ENCODE measurements at regions not wholly inside any gene's neighbourhood (a gene's known extent, or its start where the extent isn't known, plus 50 kb on each side); places are given as distances from the start of the nearest gene placed in this dataset.

DNA sequence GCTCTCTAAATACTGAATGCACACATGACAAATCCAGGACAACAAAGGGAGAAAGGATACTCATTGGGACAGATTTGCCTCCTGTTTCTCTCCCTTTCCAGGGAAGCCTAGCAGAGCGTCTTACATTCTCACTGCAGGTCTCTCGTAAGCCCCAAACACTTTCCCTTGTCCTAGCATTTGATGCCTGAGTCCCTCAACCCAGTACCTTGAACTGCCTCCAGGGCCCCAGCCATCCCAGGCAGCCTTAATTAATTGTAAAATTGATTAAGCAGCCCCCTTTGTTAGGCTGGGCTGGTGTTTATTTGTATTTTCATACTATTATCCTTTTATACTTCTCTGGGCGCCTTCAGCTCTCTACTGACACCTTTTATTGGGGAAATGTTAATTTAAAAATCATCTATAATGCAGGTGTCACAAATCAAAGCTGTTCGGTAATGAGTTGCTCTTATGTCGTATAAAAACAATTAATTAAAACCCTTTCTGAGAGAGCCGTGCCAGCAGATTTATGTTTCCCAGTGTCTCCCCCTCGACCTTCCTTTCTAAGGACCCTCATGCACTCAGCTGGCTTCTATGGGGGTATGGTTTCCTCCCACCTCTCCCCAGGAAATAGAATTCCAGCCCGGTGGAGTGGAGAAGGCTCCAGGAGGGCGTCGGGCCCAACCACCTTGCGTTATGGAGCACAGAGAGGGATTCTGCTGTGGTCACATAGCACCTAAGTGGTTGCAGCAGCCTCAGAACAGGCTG, 243.8 kb downstream of the RPS24 start:
- DNase-seq = no peak

DNA sequence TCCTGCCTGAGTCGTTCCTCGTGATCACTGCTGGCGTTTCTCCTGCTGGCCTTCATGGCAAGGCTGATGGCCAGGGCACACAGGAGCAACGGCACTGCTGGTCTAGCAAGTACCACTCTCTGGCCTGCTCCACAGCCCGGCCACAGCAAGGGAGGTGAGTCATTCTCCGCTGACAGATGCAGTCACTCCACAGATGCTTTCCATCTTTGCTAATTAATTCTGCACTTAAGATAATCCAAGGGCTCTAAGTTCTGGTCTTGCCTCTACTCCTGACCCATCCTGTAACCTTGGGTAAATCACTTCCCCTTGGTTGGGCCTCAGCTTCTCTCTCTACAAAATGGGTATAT, 244.4 kb downstream of the RPS24 start:
- no peak for DNase-seq

DNA sequence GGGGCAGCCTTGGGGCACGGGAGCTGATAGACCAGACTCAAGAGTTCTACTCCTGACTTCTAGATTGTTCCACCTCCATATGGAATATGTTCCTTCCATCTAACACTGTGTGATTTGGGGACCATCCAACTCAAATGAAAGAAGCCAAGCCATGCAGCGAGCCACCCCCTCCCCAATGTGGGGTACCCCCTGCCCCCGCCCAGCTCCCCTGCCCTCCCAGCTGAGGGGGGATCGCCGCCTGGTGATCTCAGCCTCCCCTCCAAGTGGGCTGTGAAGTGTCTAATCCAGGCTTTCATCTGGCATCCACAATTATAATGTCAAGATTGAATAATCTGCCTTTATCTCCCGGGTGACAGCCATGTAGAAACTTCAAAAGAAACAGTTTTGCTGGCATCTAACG, 246.1 kb downstream of the RPS24 start:
- DNase-seq = no peak

DNA sequence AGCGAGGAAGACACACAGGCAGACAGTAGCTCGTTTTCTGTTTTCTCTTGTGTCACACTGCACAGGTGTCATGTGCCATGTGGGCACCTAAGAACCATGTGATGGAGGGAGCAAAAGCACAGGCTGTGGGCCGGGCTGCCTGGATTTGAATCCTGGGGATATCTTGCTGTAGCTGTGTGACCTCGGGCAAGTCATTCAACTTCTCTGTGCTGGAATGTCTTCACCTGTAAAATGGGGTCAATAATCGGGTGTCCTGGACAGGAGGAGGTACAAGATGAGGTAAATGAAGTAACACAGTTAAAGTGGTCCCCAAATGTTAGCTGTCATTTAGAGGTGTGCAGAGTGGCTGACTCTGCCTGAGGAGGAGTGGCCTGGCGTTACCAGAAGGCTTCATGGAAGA, 246.9 kb downstream of the RPS24 start:
- DNase-seq = no peak

DNA sequence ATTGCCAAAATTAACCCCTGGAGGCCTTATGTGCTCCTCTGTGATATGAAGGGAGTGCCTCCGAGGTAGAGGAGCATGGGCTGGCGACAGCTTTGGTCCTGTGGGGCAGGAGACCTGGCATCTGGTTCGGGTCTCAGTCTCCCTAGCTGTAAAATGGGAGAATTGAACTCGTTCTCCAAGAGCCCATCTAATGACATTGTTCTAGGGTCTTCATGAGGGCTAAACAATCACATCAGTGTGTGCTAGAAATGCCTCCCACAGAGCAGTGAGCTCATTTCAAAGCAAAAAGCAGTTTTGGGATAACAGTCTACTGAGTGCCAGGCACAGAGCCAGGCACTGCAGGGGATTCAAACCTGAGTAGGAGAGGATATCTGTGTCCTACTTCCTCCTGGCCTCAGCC, 248.0 kb downstream of the RPS24 start:
- DNase-seq = no peak

DNA sequence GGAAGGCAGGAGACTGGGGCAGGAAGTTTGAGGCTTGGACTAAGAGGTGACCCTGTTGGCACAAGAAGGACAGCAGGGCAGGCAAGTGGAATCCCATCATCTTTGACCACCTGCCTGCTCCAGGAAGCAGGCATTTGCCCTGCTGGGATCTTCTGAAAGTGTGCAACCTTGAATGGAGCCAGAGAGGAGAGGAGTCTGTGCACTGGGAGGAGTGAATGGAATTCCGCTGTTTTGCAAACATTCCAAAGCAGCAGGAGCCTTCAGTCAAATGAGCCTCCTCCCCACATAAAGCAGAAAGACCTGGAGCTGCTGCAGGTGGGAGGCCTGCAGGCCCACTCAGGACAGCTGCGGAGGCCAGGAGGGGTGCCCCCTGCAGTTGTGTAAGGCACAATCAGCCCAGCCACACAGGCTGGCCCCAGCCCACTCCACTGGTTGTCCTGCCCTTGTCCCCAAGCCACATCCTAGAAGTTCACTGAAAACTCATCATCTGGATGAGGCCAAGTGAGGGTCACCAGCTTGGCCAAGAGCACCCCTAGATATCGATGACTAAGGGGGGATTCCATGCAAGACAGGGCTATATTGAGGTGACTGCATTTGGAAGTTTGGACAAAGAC, 249.5 kb downstream of the RPS24 start:
- DNase-seq = no peak

DNA sequence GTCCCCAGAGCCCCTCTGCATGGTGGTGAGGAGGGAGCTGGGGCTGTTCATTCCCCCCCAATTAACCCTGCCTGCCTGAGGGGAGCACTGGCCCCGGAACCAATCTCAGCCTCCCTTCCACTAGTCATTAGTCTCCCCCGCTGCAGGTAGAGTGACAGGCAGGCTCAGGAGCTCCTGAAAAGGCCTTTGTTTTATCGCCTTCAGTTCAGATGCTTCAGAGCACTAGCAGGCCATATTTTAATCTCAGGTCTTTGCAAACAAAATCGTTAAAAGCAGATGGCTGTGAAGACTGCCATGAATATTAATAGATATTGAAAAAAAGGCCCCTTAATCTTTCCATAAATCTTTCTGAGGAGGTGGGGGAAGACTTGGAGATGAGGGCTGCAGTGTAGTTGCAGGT, 250.7 kb downstream of the RPS24 start:
- no peak for DNase-seq

DNA sequence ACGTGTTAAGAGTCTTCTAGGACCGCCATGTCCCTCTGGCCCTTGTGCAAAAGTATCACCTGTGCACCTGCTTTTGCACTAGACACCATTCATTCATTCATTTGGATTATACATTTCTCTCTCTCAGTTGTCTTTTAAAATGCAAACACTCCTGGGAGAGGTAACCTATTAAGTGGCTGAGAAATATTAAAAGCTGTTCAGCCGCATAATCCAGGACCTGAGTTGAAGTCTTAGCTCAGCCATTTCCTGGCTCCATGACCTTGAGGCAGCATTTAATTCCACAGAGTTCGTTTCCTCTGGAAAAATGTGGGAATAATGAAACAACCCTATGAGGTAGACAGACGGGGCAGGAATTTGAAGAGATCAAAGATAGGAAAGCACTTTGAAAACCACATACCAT, 251.6 kb downstream of the RPS24 start:
- DNase-seq = no peak

DNA sequence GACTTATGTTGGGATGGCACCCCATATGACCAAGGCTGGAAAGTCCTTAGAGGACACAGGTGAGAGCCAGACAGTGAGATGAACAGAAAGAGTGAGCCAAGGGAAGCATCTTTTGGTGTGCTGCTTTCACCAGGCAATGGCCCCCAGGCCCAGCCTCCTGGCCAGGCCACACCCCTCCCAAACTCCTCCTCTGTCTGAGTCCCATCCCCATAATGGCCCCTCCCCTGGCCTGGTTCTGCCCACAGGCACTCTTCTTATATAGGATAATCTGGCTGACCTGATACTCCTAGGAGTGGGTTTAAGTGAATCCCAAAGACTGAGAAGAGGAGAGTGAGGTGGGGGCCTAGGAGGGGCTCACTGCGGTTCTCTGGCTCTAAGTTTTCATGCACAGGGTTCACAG, 252.5 kb downstream of the RPS24 start:
- no peak for DNase-seq

DNA sequence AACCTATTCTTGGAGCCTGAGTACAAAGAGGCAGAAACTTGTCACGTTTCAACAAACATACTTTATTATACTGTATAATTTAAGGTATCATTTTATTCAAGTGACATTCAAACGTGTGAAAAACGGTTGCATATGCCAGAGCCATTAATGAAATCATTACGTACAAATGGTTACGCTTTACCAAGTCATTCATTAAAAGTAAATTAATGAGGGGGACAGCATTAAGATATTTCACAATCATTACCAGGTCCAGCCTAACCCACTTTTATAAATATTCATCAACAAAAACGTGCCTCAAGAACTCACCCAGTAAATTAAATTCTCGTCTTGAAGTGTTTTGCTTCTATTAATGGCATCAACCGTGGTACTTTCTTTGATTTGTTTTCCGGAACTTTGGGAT, 253.0 kb downstream of the RPS24 start:
- DNase-seq = no peak

DNA sequence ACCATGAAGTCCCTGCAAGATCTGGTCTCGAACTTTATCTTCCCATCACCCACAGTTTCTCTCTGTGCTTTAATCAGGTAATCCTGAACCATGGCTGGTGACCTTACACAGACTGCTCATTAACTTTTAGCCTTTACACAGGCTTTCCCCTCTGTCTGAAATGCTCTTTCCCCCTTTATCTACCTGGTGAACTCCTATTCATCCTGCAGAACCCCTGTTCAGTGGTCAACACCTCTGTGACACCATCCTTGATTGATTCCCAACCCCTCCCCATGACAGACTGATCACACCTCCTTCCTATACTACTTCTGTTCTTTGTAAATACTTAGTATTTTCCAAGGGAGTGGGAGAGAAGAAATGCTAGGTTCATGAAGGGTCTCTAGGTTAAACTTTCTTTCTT, 254.0 kb downstream of the RPS24 start:
- DNase-seq = no peak

DNA sequence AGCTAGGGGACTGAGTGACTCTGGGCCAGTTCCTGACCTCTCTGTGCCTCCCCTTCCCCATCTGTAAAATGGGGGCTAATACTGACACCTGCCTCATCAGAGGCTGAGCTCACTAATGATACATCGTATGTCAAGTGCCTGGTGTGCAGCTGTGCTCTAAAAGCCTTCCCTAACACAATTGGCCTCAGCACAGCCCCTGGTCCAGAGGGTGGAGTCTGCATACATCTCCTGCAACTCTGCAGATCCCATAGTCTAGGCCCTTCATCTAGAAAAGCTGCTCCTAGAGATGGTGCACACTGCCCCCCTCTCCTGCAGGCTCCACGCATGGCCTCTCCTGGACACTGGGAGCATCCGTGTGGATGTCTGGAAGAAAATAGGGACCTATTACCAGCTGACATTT, 255.0 kb downstream of the RPS24 start:
- DNase-seq = no peak

DNA sequence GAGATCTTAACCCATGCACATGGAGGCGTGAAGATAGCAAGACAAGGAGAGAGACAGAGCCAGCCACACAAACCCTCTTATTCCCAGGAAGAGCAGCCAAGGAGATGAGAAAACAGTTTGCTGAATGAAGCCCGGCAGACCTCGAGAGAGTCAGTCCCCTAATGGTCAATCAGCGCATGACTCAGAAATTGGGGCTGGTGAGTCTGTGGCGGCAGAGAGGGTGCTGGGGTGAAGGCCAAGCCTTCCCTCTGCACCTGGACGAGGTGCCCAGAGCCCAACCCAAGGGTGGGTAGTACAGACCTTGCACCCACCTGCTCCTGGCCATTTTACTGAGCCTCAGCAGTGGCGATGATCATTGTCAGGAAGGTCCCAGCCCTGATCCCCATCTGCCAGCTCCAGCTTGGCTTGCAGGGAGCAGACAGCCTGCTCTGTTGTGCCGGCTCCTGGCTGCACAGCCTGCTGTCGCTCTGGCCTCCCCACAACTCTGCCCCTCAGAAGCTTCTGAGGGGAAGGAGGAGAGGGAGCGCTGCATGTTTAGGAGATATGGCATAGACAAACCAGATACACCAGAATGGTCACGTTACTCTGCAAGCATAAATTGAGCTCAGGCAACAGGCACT, 256.6 kb downstream of the RPS24 start:
- DNase-seq = no peak

DNA sequence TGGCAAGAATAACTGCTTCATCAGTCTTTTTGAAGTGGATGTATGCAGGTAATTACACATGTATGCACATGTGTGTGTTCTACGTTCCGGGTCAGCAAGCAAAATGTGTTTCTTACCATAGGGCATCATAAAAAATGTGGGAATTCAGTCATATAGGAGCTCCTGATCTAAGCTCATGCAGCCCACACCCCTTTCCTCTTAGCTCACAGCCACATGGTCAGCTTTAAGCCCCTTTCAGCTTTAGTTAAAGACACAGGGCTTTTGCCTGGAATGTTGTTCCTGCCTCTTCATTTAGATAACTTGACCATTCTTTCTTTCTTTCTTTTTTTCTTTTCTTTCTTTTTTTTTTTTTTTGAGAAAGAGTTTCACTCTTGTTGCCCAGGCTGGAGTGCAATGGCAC, 258.1 kb downstream of the RPS24 start:
- DNase-seq = no peak

DNA sequence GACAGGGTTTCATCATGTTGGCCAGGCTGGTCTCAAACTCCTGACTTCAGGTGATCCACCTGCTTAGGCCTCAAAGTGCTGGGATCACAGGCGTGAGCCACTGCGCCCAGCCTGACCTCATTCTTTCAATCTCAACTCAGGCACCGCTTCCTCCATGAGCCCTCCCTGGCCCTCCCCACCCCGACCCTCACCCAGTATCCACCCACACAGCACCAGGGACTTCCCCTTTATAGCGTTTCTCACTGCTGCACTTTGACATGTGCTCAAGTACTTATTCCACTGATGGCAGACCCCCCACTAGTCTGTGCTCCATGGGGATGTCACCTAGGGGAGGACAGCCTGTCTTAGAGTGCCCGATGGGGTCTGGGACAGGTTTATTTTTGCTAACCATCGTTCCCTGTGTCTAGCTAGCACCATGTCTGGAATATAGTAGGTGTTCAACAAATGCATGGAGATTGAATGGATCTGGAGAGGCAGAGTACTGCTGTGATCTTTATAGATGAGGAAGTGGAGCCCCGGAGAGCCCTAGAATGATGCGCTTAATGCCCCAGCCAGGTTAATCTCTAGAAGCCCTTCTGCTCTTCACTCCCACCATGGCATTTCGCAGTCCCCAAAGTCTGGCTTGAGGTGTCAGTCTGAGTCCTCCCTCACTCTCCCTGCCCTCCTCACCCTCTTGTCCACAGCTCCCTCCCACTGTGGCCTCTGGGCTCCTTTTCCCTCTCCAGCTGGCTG, 258.8 kb downstream of the RPS24 start:
- DNase-seq = no peak

DNA sequence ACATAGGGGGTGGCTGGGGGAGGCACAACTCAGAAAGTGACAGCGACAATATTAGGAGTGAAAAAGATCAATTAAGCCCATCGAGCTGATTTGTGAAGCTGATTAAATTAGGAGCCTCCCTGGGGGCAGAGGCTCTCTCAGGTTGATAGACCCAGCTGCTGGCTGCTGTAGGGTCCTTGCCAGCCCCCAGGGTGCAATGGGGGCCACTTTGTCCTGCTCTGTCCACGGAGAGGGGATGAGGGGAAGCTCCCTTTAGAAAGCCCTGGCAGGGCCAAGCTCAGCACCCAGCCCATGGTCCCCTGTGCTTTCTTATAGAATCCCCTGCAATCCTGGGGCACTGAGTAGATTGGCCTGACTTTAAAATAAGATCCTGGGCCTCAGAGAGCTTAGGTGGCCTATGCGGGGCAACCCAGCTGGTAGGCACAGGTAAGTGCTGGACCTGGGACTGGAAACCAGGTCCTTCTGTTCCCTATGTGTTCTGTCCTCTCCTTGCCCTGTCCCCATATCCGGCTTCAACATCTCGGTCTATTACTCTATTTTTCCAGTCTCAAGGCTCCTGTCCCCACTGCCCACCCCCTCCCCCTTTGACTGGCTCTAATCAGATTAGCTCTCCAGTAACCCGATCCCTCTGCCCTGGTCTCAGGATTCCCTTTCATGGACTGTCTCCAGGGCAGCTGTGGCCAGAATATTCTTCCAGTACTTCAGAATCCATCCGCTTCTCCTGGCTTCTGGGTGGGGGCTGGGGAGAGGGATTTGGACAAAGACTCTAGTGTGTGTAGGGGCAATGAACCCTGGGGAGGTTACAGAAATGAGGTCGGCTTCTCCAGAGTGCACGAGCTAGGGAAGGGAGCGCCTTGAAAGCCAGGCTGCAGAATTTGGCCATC, 259.6 kb downstream of the RPS24 start:
- DNase-seq = no peak

DNA sequence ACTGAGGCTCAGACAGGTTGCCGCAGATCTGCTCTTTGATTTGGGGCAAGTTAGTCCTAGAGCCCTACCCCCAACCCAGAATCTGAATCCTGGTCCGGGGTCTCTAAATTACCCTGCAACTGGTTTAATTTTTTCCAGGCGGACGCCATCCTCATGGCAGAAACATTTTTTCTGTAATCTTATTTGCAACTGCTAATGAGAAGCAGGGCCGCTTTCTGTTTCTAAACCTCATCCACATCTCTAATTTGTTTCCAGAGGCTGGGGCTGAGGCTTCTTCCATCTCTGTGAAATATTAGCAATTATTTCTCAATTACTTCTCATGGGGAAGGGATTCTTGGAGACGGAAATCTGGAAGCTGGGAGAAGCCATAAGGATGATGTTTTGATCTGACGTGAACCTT, 261.6 kb downstream of the RPS24 start:
- DNase-seq = no peak

DNA sequence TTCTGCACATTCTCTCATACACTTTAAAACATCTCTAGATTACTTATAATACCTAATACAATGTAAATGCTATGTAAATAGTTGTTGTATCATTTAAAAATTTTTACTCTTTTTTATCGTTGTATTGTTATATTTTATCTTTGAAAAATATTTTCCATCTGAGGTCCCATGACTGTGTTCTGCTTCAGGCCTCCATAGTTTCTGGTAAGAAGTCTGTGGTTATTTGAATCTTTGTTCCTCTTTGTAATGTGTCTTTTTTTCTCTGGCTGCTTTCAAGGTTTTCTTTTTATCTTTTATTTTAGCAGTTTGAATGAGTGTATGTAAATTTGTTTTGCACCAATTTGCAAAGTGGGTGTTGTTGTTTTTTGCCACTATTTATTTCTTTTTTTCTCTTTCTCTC, 263.1 kb downstream of the RPS24 start:
- no peak for DNase-seq

DNA sequence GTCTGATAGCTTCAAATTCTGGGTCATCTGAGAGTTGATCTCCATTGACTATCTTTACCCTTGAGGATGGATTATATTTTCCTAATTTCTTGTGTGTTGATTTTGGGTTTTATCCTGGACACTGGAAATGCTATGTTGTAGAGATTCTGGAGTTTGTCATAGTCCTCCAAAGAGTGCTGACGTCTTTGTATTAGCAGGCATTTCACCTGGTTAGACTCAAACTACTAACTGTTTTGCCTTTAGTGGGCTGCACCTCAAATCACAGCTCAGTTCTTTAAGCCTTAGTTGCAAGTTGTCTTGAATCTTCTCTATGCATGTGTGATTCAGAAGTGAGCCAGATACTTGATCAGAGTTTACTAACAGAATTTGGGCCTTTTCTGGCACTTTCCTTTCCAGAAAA, 264.3 kb downstream of the RPS24 start:
- DNase-seq = no peak

DNA sequence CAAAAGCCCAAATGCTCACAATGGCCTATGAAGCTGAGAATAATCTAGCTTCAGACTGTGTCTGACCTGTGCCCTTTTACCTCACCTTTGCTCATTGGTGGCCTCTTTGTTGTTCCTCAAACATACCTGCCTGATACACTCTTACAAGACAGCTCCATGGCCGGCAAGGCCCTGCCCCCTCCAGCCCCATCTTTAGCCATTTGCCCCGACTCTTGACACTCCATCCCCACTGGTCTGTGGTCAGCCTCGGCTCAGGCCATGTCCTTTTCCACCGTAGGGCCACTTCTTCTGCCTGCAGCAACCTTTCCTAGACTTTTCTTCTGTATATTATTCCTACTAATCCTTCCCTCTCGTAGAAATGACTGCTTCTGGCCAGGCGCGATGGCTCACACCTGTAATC, 265.2 kb downstream of the RPS24 start:
- no peak for DNase-seq

DNA sequence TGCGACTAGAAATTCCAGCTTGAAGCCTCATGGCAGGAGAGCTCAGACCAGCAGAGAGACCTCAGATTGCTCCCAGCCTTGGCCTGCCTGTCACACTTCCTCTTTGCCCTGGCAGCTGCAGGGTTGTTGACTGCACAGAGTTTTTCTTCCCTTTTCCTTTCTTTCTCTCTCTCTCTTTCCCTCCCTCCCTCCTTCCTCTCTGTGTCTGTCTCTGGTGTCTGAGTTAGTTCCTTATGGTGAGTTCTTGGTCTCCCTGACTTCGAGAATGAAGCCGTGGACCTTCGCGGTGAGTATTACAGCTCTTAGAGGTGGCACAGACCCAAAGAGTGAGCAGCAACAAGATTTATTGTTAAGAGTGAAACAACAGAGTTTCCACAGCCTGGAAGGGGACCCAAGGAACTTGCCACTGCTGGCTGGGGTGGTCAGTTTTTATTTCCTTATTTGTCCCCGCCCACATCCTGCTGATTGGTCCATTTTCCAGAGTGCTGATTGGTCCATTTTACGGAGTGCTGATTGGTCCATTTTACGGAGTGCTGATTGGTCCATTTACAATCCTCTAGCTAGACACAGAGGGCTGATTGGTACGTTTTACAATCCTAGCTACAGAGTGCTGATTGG, 266.3 kb downstream of the RPS24 start:
- DNase-seq = no peak

DNA sequence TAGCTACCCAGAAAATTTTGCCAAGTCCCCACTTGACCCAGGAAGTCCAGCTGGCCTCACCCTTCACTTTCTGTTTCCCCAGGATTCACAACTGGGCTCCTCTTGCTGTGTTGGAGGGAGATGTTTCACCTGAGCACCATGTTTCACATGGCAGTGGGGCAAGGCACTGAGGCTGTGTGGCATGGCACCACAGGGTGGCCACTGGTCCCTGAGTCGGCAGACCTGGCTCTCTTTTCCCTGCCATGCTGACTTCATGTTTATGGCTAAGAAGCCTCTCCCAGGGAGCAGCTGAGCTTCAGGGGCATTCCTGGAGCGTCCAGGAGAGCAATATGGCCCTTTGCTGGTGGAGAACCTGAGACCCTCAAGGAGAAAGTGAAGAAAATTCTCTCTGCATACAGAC, 266.9 kb downstream of the RPS24 start:
- DNase-seq = no peak

DNA sequence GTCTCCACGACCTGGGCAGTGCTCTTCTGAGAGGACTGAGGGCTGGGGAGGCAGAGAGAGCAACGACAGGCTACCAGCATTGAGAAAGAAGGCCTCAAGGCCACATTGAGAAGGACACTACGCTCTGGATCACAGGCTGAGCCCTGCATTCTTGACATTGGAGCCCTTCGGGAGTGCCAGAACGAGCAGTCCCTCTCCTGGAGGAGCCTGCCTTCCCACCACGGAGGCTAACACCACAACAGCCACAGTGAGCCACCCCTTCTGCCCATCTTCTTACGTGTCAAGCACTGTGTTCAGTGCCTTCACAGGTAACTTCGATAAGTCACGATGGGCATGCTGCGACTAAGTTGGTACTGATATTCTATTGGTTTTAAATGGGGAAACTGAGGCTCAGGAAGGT, 267.8 kb downstream of the RPS24 start:
- no peak for DNase-seq
